ENCODE measurements at regions not wholly inside any gene's neighbourhood (a gene's known extent, or its start where the extent isn't known, plus 50 kb on each side); places are given as distances from the start of the nearest gene placed in this dataset.
"Not testable (repeated sequence)": the region's sequence is repeated elsewhere in the genome, so short reads cannot be mapped to it uniquely, and the experiment has no call there.

DNA sequence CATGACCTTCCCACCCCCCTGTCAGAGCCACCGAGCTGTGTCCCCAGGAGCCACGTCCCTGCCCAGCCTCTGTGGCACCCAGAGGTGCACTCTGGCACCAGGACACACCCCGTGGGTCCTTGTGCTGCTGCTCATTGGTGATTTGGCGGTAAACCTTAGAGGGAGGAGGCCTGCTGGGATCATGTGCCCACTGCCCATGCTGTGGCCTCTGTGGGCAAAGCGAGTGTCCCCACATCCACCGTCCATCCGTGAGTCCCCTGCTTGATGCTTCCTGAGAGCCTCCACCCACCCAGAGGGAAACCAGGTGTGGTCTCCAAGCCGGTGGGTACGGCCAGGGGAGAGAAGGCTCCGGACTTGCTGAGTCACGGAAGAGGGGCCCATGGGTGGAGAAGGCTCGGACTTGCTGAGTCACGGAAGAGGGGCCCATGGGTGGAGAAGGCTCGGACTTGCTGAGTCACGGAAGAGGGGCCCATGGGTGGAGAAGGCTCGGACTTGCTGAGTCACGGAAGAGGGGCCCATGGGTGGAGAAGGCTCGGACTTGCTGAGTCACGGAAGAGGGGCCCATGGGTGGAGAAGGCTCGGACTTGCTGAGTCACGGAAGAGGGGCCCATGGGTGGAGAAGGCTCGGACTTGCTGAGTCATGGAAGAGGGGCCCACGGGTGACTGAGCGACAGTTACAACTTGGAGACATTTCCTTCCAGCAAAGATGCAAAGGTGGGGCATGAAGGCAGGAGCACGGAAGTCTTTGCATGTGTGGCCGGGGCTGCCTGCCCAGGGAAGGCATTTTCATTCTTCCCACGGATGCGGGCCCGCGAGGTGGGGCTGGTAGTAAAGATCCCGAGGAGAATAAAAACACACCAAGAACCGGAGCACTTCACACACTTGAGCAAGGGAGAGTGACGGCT, 49.6 kb upstream of the ZNF469 start:
- H3K9me3 ChIP-seq (ENCODE audit: low read depth, low read length, poor library complexity, severe bottlenecking); H3K36me3 ChIP-seq (ENCODE audit: insufficient read depth, low read length, poor library complexity, severe bottlenecking); H3K27me3 ChIP-seq (replicated peaks; ENCODE audit: insufficient read depth, low read depth, low read length, poor library complexity); H3K4me3 ChIP-seq (ENCODE audit: low read depth, low read length, poor library complexity, severe bottlenecking); H3K27ac ChIP-seq (ENCODE audit: low read depth, low read length, poor library complexity, severe bottlenecking); POLR2A ChIA-PET (ENCODE audit: low non-redundant PET); intact Hi-C loops (cut with micrococcal nuclease; ENCODE audit: unreplicated experiment); DNase-seq (ENCODE audit: low spot score); BruUV-seq (replicated peaks); H3K4me1 ChIP-seq (ENCODE audit: insufficient read depth, low read length, poor library complexity, severe bottlenecking); CTCF ChIA-PET: not testable (repeated sequence)

All from A673 (cell line).